HCT116 (cell line): ENCODE measurements at regions not wholly inside any gene's neighbourhood (a gene's known extent, or its start where the extent isn't known, plus 50 kb on each side); places are given as distances from the start of the nearest gene placed in this dataset.

Experiments
- ATAC-seq: fragments of 200-7000 bp; cut with Tn5 transposase; 2 replicates; pipeline ENCODE4 v1.9.1; 2020; ENCODE audit warnings: mild to moderate bottlenecking, moderate library complexity
- BruUV-seq: library from RNA; stranded (reverse); fragments of 400-500 nt; replicated peaks from 2 replicates; lab custom pipeline; 2021; lab: Mats Ljungman, UMichigan
- CTCF ChIA-PET: fragments of 300-600 bp; sonication (Branson Sonifier 250); formaldehyde crosslinking; loops from one replicate; lab custom pipeline; 2021; ENCODE audit warnings: antibody characterized with exemption; lab: Charles Lee
- POLR2A ChIA-PET: fragments of 300-600, 350-600 bp; sonication (Branson Sonifier 250); formaldehyde crosslinking; loops from one replicate; lab custom pipeline; 2021; ENCODE audit warnings: antibody characterized with exemption; lab: Charles Lee
- RAD21 ChIA-PET, 2 experiments: fragments of 300-600 bp; sonication (Branson Sonifier 250); formaldehyde crosslinking; loops; one replicate each; lab custom pipeline; 2023; ENCODE audit warnings: low total read pairs in 2 of 2; ENCODE audit not compliant: uncharacterized antibody in 2 of 2, unreplicated experiment in 2 of 2, low non-redundant PET in 1 of 2; lab: Charles Lee
- DNase-seq: peaks from one replicate; pipeline ENCODE4 v3.0.0-alpha.2; 2010; ENCODE audit warnings: low read depth, low spot score
- H2AFZ ChIP-seq: fragments of 200-600 bp; shearing (Covaris generic), sonication (generic); 2 replicates; pipeline ENCODE4 v1.6.1; 2017; ENCODE audit warnings: low read depth, mixed run types, mixed read lengths, antibody characterized with exemption, low read length; ENCODE audit not compliant: poor library complexity, severe bottlenecking
- H3K27ac ChIP-seq: 2 replicates; pipeline ENCODE4 v1.5.1; 2012; ENCODE audit warnings: low read depth, low read length
- H3K27me3 ChIP-seq: fragments of 200-600 bp; sonication (generic); 2 replicates; pipeline ENCODE4 v1.6.1; 2016; ENCODE audit warnings: mixed run types, low read length, mixed read lengths; ENCODE audit not compliant: insufficient read depth
- H3K36me3 ChIP-seq, 2 experiments: fragments of 200-500 bp in 1 of 2; fragments of 200-600 bp in 1 of 2; sonication (Bioruptor generic) in 1 of 2; sonication (generic) in 1 of 2; 2 replicates each; pipeline versions ENCODE4 v1.5.1 to v1.6.1; 2014 to 2016; ENCODE audit warnings: low read length in 2 of 2, inconsistent platforms in 1 of 2, mixed read lengths in 1 of 2, mixed run types in 1 of 2; ENCODE audit not compliant: insufficient read depth in 2 of 2, control insufficient read depth in 1 of 2
- H3K4me1 ChIP-seq, 2 experiments: fragments of 200-600 bp in 1 of 2; sonication (generic) in 1 of 2; 2 replicates each; pipeline versions ENCODE4 v1.5.1 to v1.6.1; 2012 to 2017; ENCODE audit warnings: low read length in 2 of 2, inconsistent platforms in 1 of 2, mild to moderate bottlenecking in 1 of 2, mixed read lengths in 1 of 2, mixed run types in 1 of 2, moderate library complexity in 1 of 2; ENCODE audit not compliant: insufficient read depth in 2 of 2, control insufficient read depth in 1 of 2
- H3K4me2 ChIP-seq: fragments of 200-600 bp; sonication (generic); 2 replicates; pipeline ENCODE4 v1.6.1; 2017; ENCODE audit warnings: mixed run types, low read length, mixed read lengths
- H3K4me3 ChIP-seq, 2 experiments: fragments of 200-600 bp in 1 of 2; sonication (generic) in 1 of 2; replicated peaks in 1 of 2; 2 replicates each; pipeline ENCODE4 v1.5.1; 2011 to 2016; ENCODE audit warnings: low read length in 2 of 2, control low read depth in 1 of 2, low read depth in 1 of 2, mild to moderate bottlenecking in 1 of 2, mixed read lengths in 1 of 2, mixed run types in 1 of 2
- H3K79me2 ChIP-seq: fragments of 200-600 bp; sonication (generic); 2 replicates; pipeline ENCODE4 v1.6.1; 2017; ENCODE audit warnings: mild to moderate bottlenecking, mixed run types, low read length, moderate library complexity, mixed read lengths; ENCODE audit not compliant: insufficient read depth
- H3K9ac ChIP-seq: fragments of 200-600 bp; sonication (generic); 2 replicates; pipeline ENCODE4 v1.6.1; 2016; ENCODE audit warnings: low read length, mixed read lengths
- H3K9me2 ChIP-seq: fragments of 200-600 bp; sonication (generic), shearing (Covaris generic); 2 replicates; pipeline ENCODE4 v1.6.1; 2017; ENCODE audit warnings: mixed run types, mild to moderate bottlenecking, moderate library complexity; ENCODE audit not compliant: insufficient read depth
- H3K9me3 ChIP-seq, 2 experiments: fragments of 200-500 bp in 1 of 2; fragments of 200-600 bp in 1 of 2; sonication (Bioruptor generic) in 1 of 2; sonication (generic) in 1 of 2; 2 replicates each; pipeline ENCODE4 v1.6.1; 2014 to 2017; ENCODE audit warnings: low read length in 2 of 2, mixed read lengths in 2 of 2, inconsistent platforms in 1 of 2, low read depth in 1 of 2, mild to moderate bottlenecking in 1 of 2, mixed run types in 1 of 2, moderate library complexity in 1 of 2; ENCODE audit not compliant: control insufficient read depth in 1 of 2, insufficient read depth in 1 of 2
- H4K20me1 ChIP-seq: fragments of 200-600 bp; sonication (generic), shearing (Covaris generic); 2 replicates; pipeline ENCODE4 v1.6.1; 2017; ENCODE audit warnings: mixed run types, mild to moderate bottlenecking, moderate library complexity; ENCODE audit not compliant: insufficient read depth
- ATF3 ChIP-seq: IDR thresholded peaks from 2 replicates; pipeline ENCODE4 v1.6.1; 2012
- CTCF ChIP-seq, 3 experiments: fragments of 200-600 bp in 1 of 3; sonication (generic) in 1 of 3; IDR thresholded peaks in 2 of 3; conservative IDR thresholded peaks in 1 of 3; 2 replicates each; pipeline ENCODE4 v1.5.1; 2012 to 2017; ENCODE audit warnings: low read depth in 2 of 3, low read length in 2 of 3, antibody characterized with exemption in 1 of 3, borderline replicate concordance in 1 of 3, control low read depth in 1 of 3, mild to moderate bottlenecking in 1 of 3, mixed read lengths in 1 of 3, mixed run types in 1 of 3, moderate library complexity in 1 of 3; ENCODE audit not compliant: insufficient read depth in 1 of 3
- EGR1 ChIP-seq: IDR thresholded peaks from 2 replicates; pipeline ENCODE4 v1.6.1; 2012; ENCODE audit warnings: low read depth
- EZH2 ChIP-seq: fragments of 200-600 bp; sonication (generic); IDR thresholded peaks from 2 replicates; pipeline ENCODE4 v1.6.1; 2017; ENCODE audit warnings: antibody characterized with exemption, mixed run types
- EZH2phosphoT487 ChIP-seq: fragments of 200-600 bp; IDR thresholded peaks from 2 replicates; pipeline ENCODE4 v1.6.1; 2018; ENCODE audit warnings: antibody characterized with exemption, borderline replicate concordance
- FOSL1 ChIP-seq: IDR thresholded peaks from 2 replicates; pipeline ENCODE4 v1.6.1; 2012; ENCODE audit warnings: low read depth
- POLR2AphosphoS5 ChIP-seq: IDR thresholded peaks from 2 replicates; pipeline ENCODE4 v1.6.1; 2011; ENCODE audit warnings: mild to moderate bottlenecking, low read depth, low read length, moderate library complexity
- SIN3A ChIP-seq: IDR thresholded peaks from 2 replicates; pipeline ENCODE4 v1.6.1; 2012; ENCODE audit warnings: low read depth
- SP1 ChIP-seq: IDR thresholded peaks from 2 replicates; pipeline ENCODE4 v1.6.1; 2012; ENCODE audit warnings: low read depth
- SRF ChIP-seq: IDR thresholded peaks from 2 replicates; pipeline ENCODE4 v1.6.1; 2012; ENCODE audit warnings: low read depth
- YY1 ChIP-seq: IDR thresholded peaks from 2 replicates; pipeline ENCODE4 v1.6.1; 2011; ENCODE audit warnings: low read length, low read depth, moderate library complexity, mild to moderate bottlenecking; ENCODE audit not compliant: insufficient replicate concordance; ENCODE audit errors: extremely low read depth
- ZBTB33 ChIP-seq: IDR thresholded peaks from 2 replicates; pipeline ENCODE4 v1.6.1; 2011; ENCODE audit warnings: mild to moderate bottlenecking, low read length, moderate library complexity; ENCODE audit not compliant: insufficient replicate concordance; ENCODE audit errors: extremely low read depth
- ZFX ChIP-seq: fragments of 450-650 bp; IDR thresholded peaks from 2 replicates; pipeline ENCODE4 v1.6.1; 2017
- ZNF274 ChIP-seq: fragments of 200-500 bp; sonication (Bioruptor generic); IDR thresholded peaks from 2 replicates; pipeline ENCODE4 v1.6.1; 2014; ENCODE audit warnings: mild to moderate bottlenecking, low read depth, low read length, inconsistent platforms
- intact Hi-C: fragments of 100-400 bp; cut with micrococcal nuclease; formaldehyde crosslinking; loops from 2 replicates; pipeline ENCODE4 v1.10.0; 2022

- no peak for TF ChIP-seq EGR1
- TF ChIP-seq EZH2 = no peak
Measured at GRCh38 chr4:106627051-106627450, 258.5 kb upstream of the GIMD1 start (continued).

- no peak overlapping the region for H3K4me2 ChIP-seq
- TF ChIP-seq YY1 = no peak
- TF ChIP-seq EZH2 = no peak
- no peak for TF ChIP-seq POLR2AphosphoS5
- TF ChIP-seq ATF3 = no peak
- no peak for TF ChIP-seq CTCF (IDR thresholded peaks at IDR 0.05 in 2 of 3, conservative IDR thresholded peaks at IDR 0.05 in 1 of 3; ENCODE audit: borderline replicate concordance in 1 of 3, insufficient read depth in 1 of 3, low read depth in 2 of 3, low read length in 2 of 3)
- TF ChIP-seq EGR1 = no peak
- TF ChIP-seq ZBTB33 = no peak
- no peak for TF ChIP-seq SP1
- no peak for TF ChIP-seq ZFX
- TF ChIP-seq FOSL1 = no peak
- no peak for TF ChIP-seq ZNF274
- no peak for TF ChIP-seq EZH2phosphoT487
- no peak for TF ChIP-seq SRF
- no peak for TF ChIP-seq SIN3A
- RAD21 ChIA-PET = no interaction called here
- H3K4me1 ChIP-seq = no peaks in the 10 kb centered on the region
- CTCF ChIA-PET = no interaction called here
- H3K9me3 ChIP-seq = no peaks in the 10 kb centered on the region
- no peak overlapping the region for H3K4me3 ChIP-seq
- no TSS peak for BruUV-seq
- no peaks in the 10 kb centered on the region for H3K27me3 ChIP-seq
- H3K9ac ChIP-seq = no peak overlapping the region
- intact Hi-C loops = no loop called here
- no peaks in the 10 kb centered on the region for H3K79me2 ChIP-seq
- no peak overlapping the region for H3K27ac ChIP-seq
- H4K20me1 ChIP-seq = no peaks in the 10 kb centered on the region
- no peak for ATAC-seq
- no peaks in the 10 kb centered on the region for H3K9me2 ChIP-seq
- no peak for DNase-seq
- POLR2A ChIA-PET = no interaction called here
- H2AFZ ChIP-seq = no peak overlapping the region
- H3K36me3 ChIP-seq = no peaks in the 10 kb centered on the region
Measured at GRCh38 chr4:106624671-106625070, 256.1 kb upstream of the GIMD1 start.
